ENCODE measurements at regions not wholly inside any gene's neighbourhood (a gene's known extent, or its start where the extent isn't known, plus 50 kb on each side); places are given as distances from the start of the nearest gene placed in this dataset.

GRCh38 chr7:131942287-131943150 lies 386.1 kb upstream of the PODXL start:
- TF ChIP-seq POLR2AphosphoS5 (IDR thresholded peaks at IDR 0.05; ENCODE audit: borderline replicate concordance, low read depth, low read length) (no peak), EZH2 (IDR thresholded peaks at IDR 0.05) (no peak)
